ENCODE measurements at regions not wholly inside any gene's neighbourhood (a gene's known extent, or its start where the extent isn't known, plus 50 kb on each side); places are given as distances from the start of the nearest gene placed in this dataset.

DNA sequence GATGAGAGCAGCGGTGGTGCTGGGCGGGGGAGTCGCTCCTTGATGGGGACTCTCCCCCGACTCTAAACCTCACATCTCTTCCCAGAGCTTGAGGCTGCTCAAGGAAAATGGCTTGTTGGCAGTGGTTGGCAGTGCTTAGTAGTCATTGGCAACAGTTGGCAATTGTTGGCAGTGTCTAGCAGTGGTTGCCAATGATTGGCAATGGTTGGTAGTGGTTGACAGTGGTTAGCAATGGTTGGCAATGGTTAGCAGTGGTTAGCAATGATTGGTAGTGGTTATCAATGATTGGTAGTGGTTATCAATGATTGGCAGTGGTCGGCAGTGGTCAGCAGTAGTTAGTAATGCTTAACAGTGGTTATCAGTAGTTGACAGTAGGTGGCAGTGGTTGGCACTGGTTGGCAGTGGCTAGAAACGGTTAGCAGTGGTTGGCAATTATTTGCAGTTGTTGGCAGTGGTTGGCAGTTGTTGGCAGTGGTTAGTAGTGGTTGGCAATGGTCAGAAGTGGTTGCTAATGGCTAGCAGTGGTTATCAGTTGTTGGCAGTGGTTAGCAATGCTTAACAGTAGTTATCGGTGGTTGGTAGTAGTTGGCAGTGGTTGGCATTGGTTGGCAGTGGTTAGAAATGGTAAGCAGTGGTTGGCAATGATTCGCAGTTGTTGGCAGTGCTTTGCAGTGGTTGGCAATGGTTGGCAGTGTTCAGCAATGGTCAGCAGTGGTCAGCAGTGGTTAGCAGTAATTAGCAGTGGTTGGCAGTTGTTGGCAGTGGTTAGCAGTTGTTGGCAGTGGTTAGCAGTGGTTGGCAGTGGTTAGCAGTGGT is 85.4 kb upstream of the OTOS start:
- DNase-seq = no peak
- Histone ChIP-seq H3K36me3 (no peaks in the 10 kb centered on the region), H3K27me3 (no peaks in the 10 kb centered on the region), H3K4me3 (replicated peaks in 1 of 3) (no peak overlapping the region), H3K4me1 (no peaks in the 10 kb centered on the region), H3K27ac (no peak overlapping the region), H3K9me3 (no peaks in the 10 kb centered on the region)
- WGBS, 2 donors = 86 to 88% methylated on average over 8 of the region's 8 CpGs
- intact Hi-C loops (cut with DNase I) = no loop called here
- no peak for TF ChIP-seq POLR2A (IDR thresholded peaks at IDR 0.05)
- TF ChIP-seq, protein P1, sequence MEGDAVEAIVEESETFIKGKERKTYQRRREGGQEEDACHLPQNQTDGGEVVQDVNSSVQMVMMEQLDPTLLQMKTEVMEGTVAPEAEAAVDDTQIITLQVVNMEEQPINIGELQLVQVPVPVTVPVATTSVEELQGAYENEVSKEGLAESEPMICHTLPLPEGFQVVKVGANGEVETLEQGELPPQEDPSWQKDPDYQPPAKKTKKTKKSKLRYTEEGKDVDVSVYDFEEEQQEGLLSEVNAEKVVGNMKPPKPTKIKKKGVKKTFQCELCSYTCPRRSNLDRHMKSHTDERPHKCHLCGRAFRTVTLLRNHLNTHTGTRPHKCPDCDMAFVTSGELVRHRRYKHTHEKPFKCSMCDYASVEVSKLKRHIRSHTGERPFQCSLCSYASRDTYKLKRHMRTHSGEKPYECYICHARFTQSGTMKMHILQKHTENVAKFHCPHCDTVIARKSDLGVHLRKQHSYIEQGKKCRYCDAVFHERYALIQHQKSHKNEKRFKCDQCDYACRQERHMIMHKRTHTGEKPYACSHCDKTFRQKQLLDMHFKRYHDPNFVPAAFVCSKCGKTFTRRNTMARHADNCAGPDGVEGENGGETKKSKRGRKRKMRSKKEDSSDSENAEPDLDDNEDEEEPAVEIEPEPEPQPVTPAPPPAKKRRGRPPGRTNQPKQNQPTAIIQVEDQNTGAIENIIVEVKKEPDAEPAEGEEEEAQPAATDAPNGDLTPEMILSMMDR (IDR thresholded peaks at IDR 0.05) = peak in 1 of 6 experiments; percentile 12

DNA sequence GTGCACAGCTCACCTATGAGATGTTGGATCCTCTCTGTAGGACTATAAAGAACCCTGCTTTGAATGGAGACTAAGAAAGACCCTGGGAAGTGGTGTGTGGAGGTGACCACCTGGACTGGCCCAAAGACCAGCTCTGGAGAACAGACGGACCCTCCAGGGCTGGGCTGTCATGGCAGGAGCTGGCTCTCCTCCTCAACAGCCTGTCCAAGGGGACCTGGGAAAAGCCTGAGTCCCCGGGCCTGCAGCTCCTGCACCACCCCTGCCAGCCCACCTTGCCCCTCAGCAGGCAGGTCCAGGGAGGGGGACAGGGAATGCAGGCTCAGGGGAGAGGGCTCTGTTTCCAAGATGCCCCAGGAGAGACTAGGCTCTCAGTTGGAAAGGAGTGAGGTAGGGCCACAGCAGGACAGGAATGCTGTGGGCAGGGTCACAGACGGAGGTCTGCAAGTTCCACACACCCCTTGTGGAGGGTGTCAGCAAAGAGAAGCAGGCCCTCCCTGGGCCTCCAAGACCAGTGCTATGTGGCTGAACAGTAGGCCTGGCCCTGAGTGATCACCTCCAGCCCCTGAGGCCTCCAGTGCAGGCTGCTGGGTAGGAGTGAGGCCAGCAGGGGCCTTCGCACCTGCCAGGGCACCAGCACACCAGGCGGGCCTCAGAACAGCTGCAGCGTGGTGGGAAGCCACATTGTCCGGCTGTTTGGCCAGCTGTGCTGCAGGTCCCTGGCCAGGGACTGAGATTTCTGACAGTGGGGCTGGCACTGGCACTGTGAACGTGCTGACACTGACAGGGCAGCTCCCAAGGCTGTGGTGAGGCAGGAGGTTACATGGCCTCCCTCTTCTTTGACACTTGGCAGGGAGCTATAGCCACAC is 86.4 kb upstream of the OTOS start:
- no peaks in the 10 kb centered on the region for H3K9me3 ChIP-seq
- H3K27ac ChIP-seq = no peak overlapping the region
- intact Hi-C loops (cut with DNase I) = no loop called here
- no peak overlapping the region for H3K4me3 ChIP-seq (replicated peaks in 1 of 3)
- DNase-seq = no peak
- H3K27me3 ChIP-seq = no peaks in the 10 kb centered on the region
- no peaks in the 10 kb centered on the region for H3K36me3 ChIP-seq
- H3K4me1 ChIP-seq = no peaks in the 10 kb centered on the region
- TF ChIP-seq, protein P1 (IDR thresholded peaks at IDR 0.05) = no peak
- TF ChIP-seq POLR2A (IDR thresholded peaks at IDR 0.05) = no peak
- 88 to 89% methylated on average over 3 to 4 of the region's 8 CpGs for WGBS, 2 donors

DNA sequence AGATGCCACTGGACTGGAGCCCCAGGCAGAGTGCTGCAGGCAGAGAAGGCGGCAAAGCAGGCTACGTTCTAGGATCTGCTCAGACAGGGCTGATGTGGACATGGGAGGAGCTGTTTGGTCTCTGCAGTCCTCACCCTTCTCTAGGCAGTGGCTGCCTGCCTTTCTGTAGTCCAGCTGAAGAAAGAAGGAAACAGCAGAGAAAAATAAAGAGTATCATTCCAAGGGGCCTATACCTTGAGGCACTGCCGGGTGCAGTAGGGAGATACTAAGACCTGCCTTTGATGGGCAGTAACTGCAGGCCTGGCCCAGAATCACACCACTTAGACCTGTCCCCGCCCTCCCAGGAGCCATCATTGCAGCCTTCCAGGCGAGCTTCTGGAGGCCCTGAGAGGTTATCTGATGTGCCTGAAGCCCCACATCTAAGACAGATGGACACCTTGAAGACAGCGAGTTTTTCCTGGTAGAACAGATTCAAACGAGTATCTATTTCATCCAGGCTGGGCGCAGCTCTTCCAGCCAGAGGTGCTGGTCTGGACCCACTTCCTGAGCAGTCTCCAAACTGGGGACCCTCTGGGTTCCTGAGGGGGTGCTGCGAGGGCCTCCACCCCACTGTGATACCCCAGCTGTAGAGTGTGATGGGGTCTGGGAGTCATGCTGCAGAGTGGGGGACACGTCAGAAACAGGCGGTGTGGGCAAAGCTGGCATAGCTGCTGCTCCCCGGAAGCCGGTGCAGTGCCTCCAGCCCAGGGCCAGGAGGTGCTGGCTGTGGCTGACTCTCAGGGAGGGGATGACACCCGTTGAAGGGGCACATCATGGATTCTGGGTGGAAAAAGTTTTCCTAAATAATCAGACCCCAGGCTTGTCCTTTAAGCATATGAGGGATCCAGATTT is 87.3 kb upstream of the OTOS start:
- Histone ChIP-seq H3K4me1 (no peaks in the 10 kb centered on the region), H3K4me3 (replicated peaks in 1 of 3) (no peak overlapping the region), H3K9me3 (no peaks in the 10 kb centered on the region), H3K27ac (no peak overlapping the region), H3K27me3 (no peaks in the 10 kb centered on the region), H3K36me3 (no peaks in the 10 kb centered on the region)
- DNase-seq = no peak
- TF ChIP-seq, protein P1 (IDR thresholded peaks at IDR 0.05) = no peak
- intact Hi-C loops (cut with DNase I) = no loop called here
- 91 to 92% methylated on average over 10 to 11 of the region's 14 CpGs for WGBS, 2 donors

DNA sequence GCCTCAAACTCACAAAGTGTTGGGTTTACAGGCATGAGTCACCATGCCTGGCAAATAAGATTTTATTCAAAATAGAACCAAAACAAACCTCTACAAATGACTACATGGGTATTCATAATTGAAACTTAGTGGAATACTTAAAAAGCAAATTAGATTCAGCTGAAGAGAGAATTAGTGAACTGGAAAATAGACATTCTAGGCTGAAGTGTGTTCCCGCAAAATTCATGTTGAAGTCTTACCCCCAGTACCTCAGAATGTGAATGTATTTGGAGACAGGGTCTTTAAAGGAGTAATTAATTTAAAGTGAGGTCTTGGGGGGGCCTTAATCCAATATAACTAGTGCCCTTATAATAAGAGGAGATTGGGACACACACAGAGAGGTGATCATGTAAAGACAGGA is 88.5 kb upstream of the OTOS start:
- Histone ChIP-seq H3K27me3 (no peaks in the 10 kb centered on the region), H3K27ac (no peak overlapping the region), H3K4me3 (replicated peaks in 1 of 3) (no peak overlapping the region), H3K36me3 (no peaks in the 10 kb centered on the region), H3K4me1 (peaks cover 3 to 11% of the 10 kb centered on the region in 2 donors), H3K9me3 (no peaks in the 10 kb centered on the region)
- 95 to 97% methylated on average over 1 of the region's 1 CpG for WGBS, 2 donors
- DNase-seq = no peak
- TF ChIP-seq POLR2A (IDR thresholded peaks at IDR 0.05) = no peak
- intact Hi-C loops (cut with DNase I) = no loop called here

- H3K4me1 ChIP-seq = peaks cover 3 to 12% of the 10 kb centered on the region in 2 donors
- intact Hi-C loops (cut with DNase I) = loop anchor here (10.0 kb wide), 1 partner anchor 335 kb away; the partner anchor contains the start of genes DUSP28 and RNPEPL1
- H3K27me3 ChIP-seq = no peaks in the 10 kb centered on the region
- H3K9me3 ChIP-seq = no peaks in the 10 kb centered on the region
- no peaks in the 10 kb centered on the region for H3K36me3 ChIP-seq
- 86 to 88% methylated on average over 5 of the region's 5 CpGs for WGBS, 2 donors
- H3K27ac ChIP-seq = no peak overlapping the region
- no peak for DNase-seq
- H3K4me3 ChIP-seq (replicated peaks in 1 of 3) = no peak overlapping the region
- TF ChIP-seq POLR2A (IDR thresholded peaks at IDR 0.05) = no peak
- TF ChIP-seq, protein P1 (IDR thresholded peaks at IDR 0.05) = no peak
Measured at GRCh38 chr2:240229603-240230235, 89.3 kb upstream of the OTOS start.
